Fibroblast of villous mesenchyme (primary cell): ENCODE measurements at regions not wholly inside any gene's neighbourhood (a gene's known extent, or its start where the extent isn't known, plus 50 kb on each side); places are given as distances from the start of the nearest gene placed in this dataset.

ENCODE experiments used
- DNase-seq: peaks from one replicate; pipeline ENCODE4 v3.0.0-alpha.2; 2010; ENCODE audit warnings: low read depth
- H3K4me3 ChIP-seq: 2 replicates; pipeline ENCODE4 v1.5.1; 2011; ENCODE audit warnings: low read depth, mild to moderate bottlenecking, low read length
- TF ChIP-seq, protein P1 (sequence below): IDR thresholded peaks from 2 replicates; pipeline ENCODE4 v1.5.1; 2012; ENCODE audit warnings: low read depth, mild to moderate bottlenecking, low read length; ENCODE audit not compliant: insufficient read depth

DNA sequence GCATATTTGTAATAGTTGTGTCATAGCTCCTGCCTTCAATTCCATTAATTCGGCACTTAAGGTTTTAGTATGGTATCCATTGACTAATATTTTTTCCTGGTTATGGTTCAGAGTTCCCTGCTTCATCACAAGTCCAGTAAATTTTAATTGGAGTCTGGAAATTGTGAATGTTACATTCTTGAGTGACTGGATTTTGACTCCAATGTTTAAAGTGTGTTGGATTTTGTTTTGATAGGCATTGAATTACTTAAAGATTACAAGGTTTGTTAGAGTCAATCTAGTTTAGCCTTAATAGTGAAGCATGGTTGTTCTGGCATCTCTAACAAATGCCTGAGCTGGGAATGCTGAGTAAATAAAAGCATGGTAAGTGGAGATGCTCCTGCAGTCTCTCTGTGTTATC lies 326.6 kb upstream of the IGFBP3 start:
- H3K4me3 ChIP-seq, result no peak overlapping the region
- DNase-seq, result no peak
- TF ChIP-seq, protein P1, sequence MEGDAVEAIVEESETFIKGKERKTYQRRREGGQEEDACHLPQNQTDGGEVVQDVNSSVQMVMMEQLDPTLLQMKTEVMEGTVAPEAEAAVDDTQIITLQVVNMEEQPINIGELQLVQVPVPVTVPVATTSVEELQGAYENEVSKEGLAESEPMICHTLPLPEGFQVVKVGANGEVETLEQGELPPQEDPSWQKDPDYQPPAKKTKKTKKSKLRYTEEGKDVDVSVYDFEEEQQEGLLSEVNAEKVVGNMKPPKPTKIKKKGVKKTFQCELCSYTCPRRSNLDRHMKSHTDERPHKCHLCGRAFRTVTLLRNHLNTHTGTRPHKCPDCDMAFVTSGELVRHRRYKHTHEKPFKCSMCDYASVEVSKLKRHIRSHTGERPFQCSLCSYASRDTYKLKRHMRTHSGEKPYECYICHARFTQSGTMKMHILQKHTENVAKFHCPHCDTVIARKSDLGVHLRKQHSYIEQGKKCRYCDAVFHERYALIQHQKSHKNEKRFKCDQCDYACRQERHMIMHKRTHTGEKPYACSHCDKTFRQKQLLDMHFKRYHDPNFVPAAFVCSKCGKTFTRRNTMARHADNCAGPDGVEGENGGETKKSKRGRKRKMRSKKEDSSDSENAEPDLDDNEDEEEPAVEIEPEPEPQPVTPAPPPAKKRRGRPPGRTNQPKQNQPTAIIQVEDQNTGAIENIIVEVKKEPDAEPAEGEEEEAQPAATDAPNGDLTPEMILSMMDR, result no peak

DNA sequence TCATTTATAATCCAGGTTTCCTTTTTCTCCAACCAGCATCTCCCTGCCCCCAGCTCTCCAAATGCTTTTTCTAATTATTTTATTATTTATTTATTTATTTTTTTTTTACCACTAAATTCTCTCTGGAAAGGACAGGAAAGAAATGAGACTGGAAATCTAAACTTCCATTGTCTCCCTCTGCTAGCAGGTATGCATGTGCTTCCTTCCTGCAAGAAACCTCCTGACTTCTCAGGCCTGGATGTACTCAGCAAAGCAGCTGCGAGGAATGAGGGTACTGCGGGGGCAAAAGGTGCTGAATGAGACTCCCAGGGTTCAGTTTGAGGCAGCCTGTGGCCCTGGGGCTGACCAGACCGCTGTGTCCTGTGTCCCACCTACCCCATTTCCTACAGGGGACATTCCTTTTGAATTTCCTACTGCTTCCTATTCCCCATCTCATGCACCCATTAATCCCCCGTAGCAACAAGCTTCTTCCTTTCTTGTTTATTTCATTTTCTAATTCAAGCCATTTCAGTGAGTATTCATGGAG lies 324.6 kb upstream of the IGFBP3 start:
- H3K4me3 ChIP-seq, result no peak overlapping the region
- TF ChIP-seq, protein P1, result no peak
- DNase-seq, result no peak

DNA sequence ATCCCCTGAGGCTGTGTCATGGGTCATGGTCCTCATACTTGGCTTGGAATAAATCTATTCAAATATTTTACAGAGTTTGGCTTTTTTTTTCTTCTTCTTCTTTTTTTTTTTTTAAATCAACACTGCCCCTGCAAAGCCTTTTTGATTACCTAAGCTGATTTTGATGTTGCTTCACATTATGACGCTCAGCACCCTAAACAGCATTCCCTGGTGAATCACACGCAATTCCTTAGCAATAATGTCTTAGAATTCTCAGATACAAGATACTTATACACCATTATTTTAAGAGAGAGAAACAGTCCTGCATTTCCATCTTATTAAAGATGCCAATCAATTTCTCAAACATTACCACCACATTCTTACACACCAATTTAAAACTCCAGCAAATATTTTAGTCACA lies 323.7 kb upstream of the IGFBP3 start:
- TF ChIP-seq, protein P1, result no peak
- peak; percentile 51 for DNase-seq

GRCh38 chr7:46243406-46243805 lies 322.3 kb upstream of the IGFBP3 start:
- H3K4me3 ChIP-seq, result no peak overlapping the region
- TF ChIP-seq, protein P1, result no peak
- DNase-seq, result no peak

More for the DNA sequence above, 323.7 kb upstream of the IGFBP3 start:
- H3K4me3 ChIP-seq, result no peak overlapping the region

GRCh38 chr7:46239846-46240245 lies 318.8 kb upstream of the IGFBP3 start:
- DNase-seq, result no peak
- TF ChIP-seq, protein P1, result no peak
- no peak overlapping the region for H3K4me3 ChIP-seq

DNA sequence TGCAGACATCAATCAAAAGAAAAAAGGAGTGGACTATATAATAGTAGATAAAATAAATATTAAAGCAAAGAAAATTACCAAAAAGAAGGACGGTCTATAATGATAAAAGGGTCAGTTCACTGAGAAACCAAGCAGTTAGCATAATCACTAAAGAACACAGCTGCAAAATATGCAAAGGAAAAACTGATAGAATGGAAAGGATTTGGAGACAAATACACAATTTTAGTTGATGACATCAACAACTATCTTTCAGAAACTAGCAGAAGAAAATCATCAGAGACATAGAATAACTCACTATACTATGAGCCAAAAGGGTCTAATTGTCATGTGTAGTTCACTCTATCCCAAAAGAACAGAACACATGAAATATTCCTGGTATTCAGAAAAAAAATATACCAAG lies 316.4 kb upstream of the IGFBP3 start:
- TF ChIP-seq, protein P1, result no peak
- DNase-seq, result no peak

More for the DNA sequence above, 316.4 kb upstream of the IGFBP3 start:
- H3K4me3 ChIP-seq, result no peak overlapping the region
